Stomach (tissue), 8 donors: ENCODE measurements at regions not wholly inside any gene's neighbourhood (a gene's known extent, or its start where the extent isn't known, plus 50 kb on each side); places are given as distances from the start of the nearest gene placed in this dataset.
"Not testable (repeated sequence)": the region's sequence is repeated elsewhere in the genome, so short reads cannot be mapped to it uniquely, and the experiment has no call there.

Source experiments
- DNase-seq, 2 donors: peaks; one replicate each; pipeline versions ENCODE4 v3.0.0 to v3.0.0-alpha.2; 2013 to 2019
- H3K27ac ChIP-seq, 5 donors: fragments of 200-600 bp in 4 of 5; sonication (generic) in 4 of 5; one replicate each; pipeline ENCODE4 v1.5.1; 2013 to 2019; ENCODE audit warnings: mild to moderate bottlenecking in 1 of 5, moderate library complexity in 1 of 5
- H3K27me3 ChIP-seq, 3 donors: fragments of 200-600 bp; sonication (generic); one replicate each; pipeline ENCODE4 v1.5.1; 2017 to 2019; ENCODE audit warnings: mixed run types in 1 of 3
- H3K36me3 ChIP-seq, 4 donors: fragments of 200-600 bp; sonication (generic); 1 replicate in 3 of 4; 2 replicates in 1 of 4; pipeline ENCODE4 v1.5.1; 2016 to 2019
- H3K4me1 ChIP-seq, 4 donors: fragments of 200-600 bp; sonication (generic); one replicate each; pipeline ENCODE4 v1.5.1; 2016 to 2019
- H3K4me3 ChIP-seq, 4 donors: fragments of 200-600 bp; sonication (generic) in 3 of 4; one replicate each; pipeline ENCODE4 v1.5.1; 2016 to 2019; ENCODE audit warnings: mild to moderate bottlenecking in 1 of 4
- H3K9me3 ChIP-seq, 4 donors: fragments of 200-600 bp; sonication (generic); one replicate each; pipeline ENCODE4 v1.5.1; 2016 to 2019
- CTCF ChIP-seq, 7 experiments: fragments of 450-650 bp in 4 of 7; fragments of 200-600 bp in 3 of 7; sonication (generic) in 3 of 7; IDR thresholded peaks; one replicate each; pipeline ENCODE4 v1.5.1; 2016 to 2019; ENCODE audit warnings: antibody characterized with exemption in 7 of 7, control low read depth in 2 of 7, mild to moderate bottlenecking in 1 of 7
- EP300 ChIP-seq: sonication (generic); formaldehyde crosslinking; IDR thresholded peaks from one replicate; pipeline ENCODE4 v1.6.1; 2017; ENCODE audit warnings: antibody characterized with exemption
- POLR2A ChIP-seq, 4 donors: fragments of 450-650 bp; IDR thresholded peaks; one replicate each; pipeline ENCODE4 v1.6.1; 2016; ENCODE audit warnings: antibody characterized with exemption in 4 of 4, control low read depth in 2 of 4, mild to moderate bottlenecking in 1 of 4, moderate library complexity in 1 of 4
- POLR2AphosphoS5 ChIP-seq, 3 donors: sonication (generic); formaldehyde crosslinking; IDR thresholded peaks; one replicate each; pipeline ENCODE4 v1.6.1; 2016; ENCODE audit warnings: antibody characterized with exemption in 3 of 3
- WGBS, 5 donors: extraction: QIAGEN DNeasy Blood & Tissue Kit in 3 of 5; methylation state at CpG; one replicate each; pipeline versions ENCODE4 v1.1.5 to v1.1.7; 2013 to 2018; 5-methylcytosine and 5-hydroxymethylcytosine counted together
- intact Hi-C: fragments of 100-400 bp; cut with DNase I; formaldehyde crosslinking; loops from one replicate; pipeline ENCODE4 v1.15.1; 2023; ENCODE audit warnings: low total_unique reads
- donor health status: healthy with polysubstance abuse.
- donor health status: Bipolar disorder and iron deficiency.
- donor health status: healthy.

- intact Hi-C loops = no loop called here
- TF ChIP-seq POLR2A (IDR thresholded peaks at IDR 0.05) (no peak), CTCF (IDR thresholded peaks at IDR 0.05) (no peak), POLR2AphosphoS5 (IDR thresholded peaks at IDR 0.05) (no peak), EP300 (no peak)
- WGBS, 5 donors = 17 to 33% (median 27%) methylated on average over 3 of the region's 3 CpGs
- Histone ChIP-seq H3K27ac (no peak overlapping the region), H3K36me3 (no peaks in the 10 kb centered on the region), H3K4me1 (no peaks in the 10 kb centered on the region), H3K4me3 (no peak overlapping the region), H3K27me3 (no peaks in the 10 kb centered on the region), H3K9me3 (no peaks in the 10 kb centered on the region)
- DNase-seq = no peak
Observed at GRCh38 chr6:86715676-86716075, 221.7 kb upstream of the HTR1E start.

- Histone ChIP-seq H3K9me3 (no peaks in the 10 kb centered on the region), H3K4me3 (no peak overlapping the region), H3K36me3 (no peaks in the 10 kb centered on the region), H3K4me1 (no peaks in the 10 kb centered on the region), H3K27me3 (no peaks in the 10 kb centered on the region), H3K27ac (no peak overlapping the region)
- intact Hi-C loops = no loop called here
- WGBS, 5 donors = 24 to 52% (median 38%) methylated on average over 2 of the region's 2 CpGs
- TF ChIP-seq POLR2A (IDR thresholded peaks at IDR 0.05) (no peak), CTCF (IDR thresholded peaks at IDR 0.05) (no peak), POLR2AphosphoS5 (IDR thresholded peaks at IDR 0.05) (no peak), EP300 (no peak)
- DNase-seq = no peak
Observed at GRCh38 chr6:86712039-86712438, 225.3 kb upstream of the HTR1E start.

- TF ChIP-seq POLR2A (IDR thresholded peaks at IDR 0.05) (no peak), CTCF (IDR thresholded peaks at IDR 0.05) (no peak), POLR2AphosphoS5 (IDR thresholded peaks at IDR 0.05) (no peak)
- no peak for DNase-seq
- 33 to 65% (median 59%) methylated on average over 2 of the region's 2 CpGs for WGBS, 5 donors
Observed at GRCh38 chr6:86707545-86708120, 229.7 kb upstream of the HTR1E start.

GRCh38 chr6:86706449-86706848, 230.9 kb upstream of the HTR1E start:
- no peak for TF ChIP-seq POLR2A (IDR thresholded peaks at IDR 0.05)
- no peak for TF ChIP-seq EP300
- no peak for TF ChIP-seq CTCF (IDR thresholded peaks at IDR 0.05)
- TF ChIP-seq POLR2AphosphoS5 (IDR thresholded peaks at IDR 0.05) = no peak
- no peaks in the 10 kb centered on the region for H3K4me1 ChIP-seq
- WGBS, 5 donors = 54 to 83% (median 76%) methylated on average over 3 to 4 of the region's 4 CpGs
- no peaks in the 10 kb centered on the region for H3K27me3 ChIP-seq
- intact Hi-C loops = no loop called here
- no peaks in the 10 kb centered on the region for H3K36me3 ChIP-seq
- no peak for DNase-seq
- H3K27ac ChIP-seq = no peak overlapping the region
- H3K9me3 ChIP-seq = no peaks in the 10 kb centered on the region
- no peak overlapping the region for H3K4me3 ChIP-seq

More at GRCh38 chr6:86707545-86708120, 229.7 kb upstream of the HTR1E start:
- no peaks in the 10 kb centered on the region for H3K27me3 ChIP-seq
- H3K36me3 ChIP-seq = no peaks in the 10 kb centered on the region
- no peaks in the 10 kb centered on the region for H3K4me1 ChIP-seq
- H3K27ac ChIP-seq = no peak overlapping the region
- intact Hi-C loops = no loop called here
- no peaks in the 10 kb centered on the region for H3K9me3 ChIP-seq
- H3K4me3 ChIP-seq = no peak overlapping the region

GRCh38 chr6:86701228-86701627, 236.1 kb upstream of the HTR1E start:
- H3K4me1 ChIP-seq, DNase-seq, H3K4me3 ChIP-seq, H3K27me3 ChIP-seq, H3K36me3 ChIP-seq, H3K27ac ChIP-seq, H3K9me3 ChIP-seq, intact Hi-C loops: not testable (repeated sequence)
- WGBS, 5 donors = 65 to 79% (median 77%) methylated on average over 4 of the region's 4 CpGs
